WTC11 (cell line): ENCODE measurements at regions not wholly inside any gene's neighbourhood (a gene's known extent, or its start where the extent isn't known, plus 50 kb on each side); places are given as distances from the start of the nearest gene placed in this dataset.

ENCODE experiments used
- ATAC-seq: fragments of 200-7000 bp; cut with Tn5 transposase; 2 replicates; pipeline ENCODE4 v1.10.0; 2021; ENCODE audit warnings: mild to moderate bottlenecking, moderate library complexity
- CTCF ChIA-PET: fragments of 300-600 bp; sonication (Branson Sonifier 250); formaldehyde crosslinking; loops from one replicate; lab custom pipeline; 2021; ENCODE audit warnings: antibody characterized with exemption; lab: Charles Lee
- POLR2A ChIA-PET: fragments of 350-600 bp; sonication (Branson Sonifier 250); formaldehyde crosslinking; loops from one replicate; lab custom pipeline; 2021; ENCODE audit warnings: antibody characterized with exemption; lab: Charles Lee
- DNase-seq: peaks from one replicate; pipeline ENCODE4 v3.0.0; 2021; ENCODE audit warnings: low spot score
- H3K27ac Mint-ChIP-seq: 2 replicates; pipeline ENCODE4 v1.8.0; 2021; ENCODE audit warnings: mixed read lengths
- H3K27me3 Mint-ChIP-seq: 2 replicates; pipeline ENCODE4 v1.8.0; 2021; ENCODE audit warnings: low read depth, mild to moderate bottlenecking, moderate library complexity, mixed read lengths
- H3K36me3 Mint-ChIP-seq: 2 replicates; pipeline ENCODE4 v1.8.0; 2021; ENCODE audit warnings: mixed read lengths
- H3K4me1 Mint-ChIP-seq: 2 replicates; pipeline ENCODE4 v1.8.0; 2022; ENCODE audit warnings: mixed read lengths
- H3K4me3 Mint-ChIP-seq: 2 replicates; pipeline ENCODE4 v1.8.0; 2021; ENCODE audit warnings: mild to moderate bottlenecking, moderate library complexity, mixed read lengths
- H3K9me3 Mint-ChIP-seq: 2 replicates; pipeline ENCODE4 v1.8.0; 2021; ENCODE audit warnings: mixed read lengths
- AR ChIP-seq: fragments of 250-450 bp; sonication (Bioruptor Pico); IDR thresholded peaks from 2 replicates; pipeline ENCODE4 v1.9.0; 2021; ENCODE audit warnings: mild to moderate bottlenecking
- ATF1 ChIP-seq: sonication (generic); formaldehyde crosslinking; IDR thresholded peaks from 2 replicates; pipeline ENCODE4 v1.8.1; 2023; ENCODE audit warnings: mild to moderate bottlenecking, moderate library complexity, missing genetic modification reagents
- E2F4 ChIP-seq: sonication (generic); formaldehyde crosslinking; IDR thresholded peaks from 2 replicates; pipeline ENCODE4 v1.8.1; 2022; ENCODE audit warnings: low read depth, mild to moderate bottlenecking, moderate library complexity, missing genetic modification reagents, borderline replicate concordance
- EMX1 ChIP-seq: fragments of 250-450 bp; sonication (Bioruptor Pico); IDR thresholded peaks from 2 replicates; pipeline ENCODE4 v1.8.0; 2021; ENCODE audit warnings: mild to moderate bottlenecking
- ETV6 ChIP-seq: sonication (generic); formaldehyde crosslinking; IDR thresholded peaks from 2 replicates; pipeline ENCODE4 v1.8.1; 2022; ENCODE audit warnings: mild to moderate bottlenecking, missing genetic modification reagents
- FOXP1 ChIP-seq: sonication (generic); formaldehyde crosslinking; IDR thresholded peaks from 2 replicates; pipeline ENCODE4 v1.8.0; 2022; ENCODE audit warnings: missing genetic modification reagents, mild to moderate bottlenecking, moderate library complexity, borderline replicate concordance
- IRF1 ChIP-seq: sonication (generic); formaldehyde crosslinking; IDR thresholded peaks from 2 replicates; pipeline ENCODE4 v1.8.0; 2023; ENCODE audit warnings: missing genetic modification reagents
- IRF2 ChIP-seq: sonication (generic); formaldehyde crosslinking; IDR thresholded peaks from 2 replicates; pipeline ENCODE4 v1.8.0; 2022; ENCODE audit warnings: low read depth, missing genetic modification reagents, borderline replicate concordance
- MLX ChIP-seq: sonication (generic); formaldehyde crosslinking; IDR thresholded peaks from 2 replicates; pipeline ENCODE4 v1.8.1; 2023; ENCODE audit warnings: mild to moderate bottlenecking, missing genetic modification reagents, moderate library complexity
- PREB ChIP-seq: sonication (generic); formaldehyde crosslinking; IDR thresholded peaks from 2 replicates; pipeline ENCODE4 v1.8.1; 2022; ENCODE audit warnings: mild to moderate bottlenecking, missing genetic modification reagents, moderate library complexity, borderline replicate concordance
- SMAD4 ChIP-seq: sonication (generic); formaldehyde crosslinking; IDR thresholded peaks from 2 replicates; pipeline ENCODE4 v1.8.0; 2022; ENCODE audit warnings: mild to moderate bottlenecking, missing genetic modification reagents
- TCF7 ChIP-seq: sonication (generic); formaldehyde crosslinking; IDR thresholded peaks from 2 replicates; pipeline ENCODE4 v1.8.0; 2022; ENCODE audit warnings: mild to moderate bottlenecking, low read depth, missing genetic modification reagents, moderate library complexity
- TP53 ChIP-seq: sonication (generic); formaldehyde crosslinking; IDR thresholded peaks from 2 replicates; pipeline ENCODE4 v1.8.1; 2023; ENCODE audit warnings: mild to moderate bottlenecking, missing genetic modification reagents
- ZNF423 ChIP-seq: fragments of 250-450 bp; sonication (Bioruptor Pico); IDR thresholded peaks from 2 replicates; pipeline ENCODE4 v2.1.2; 2022; ENCODE audit warnings: mild to moderate bottlenecking, moderate library complexity
- ZNF512 ChIP-seq: sonication (generic); formaldehyde crosslinking; IDR thresholded peaks from 2 replicates; pipeline ENCODE4 v1.8.1; 2022; ENCODE audit warnings: missing genetic modification reagents, borderline replicate concordance
- ZNF671 ChIP-seq: fragments of 250-450 bp; sonication (Bioruptor Pico); IDR thresholded peaks from 2 replicates; pipeline ENCODE4 v1.8.0; 2021; ENCODE audit warnings: mild to moderate bottlenecking
- ZSCAN18 ChIP-seq: fragments of 250-450 bp; sonication (Bioruptor Pico); IDR thresholded peaks from 2 replicates; pipeline ENCODE4 v2.1.2; 2022; ENCODE audit warnings: mild to moderate bottlenecking, moderate library complexity

- TF ChIP-seq IRF1 (no peak), AR (CRISPR knock-in tag) (no peak), ETV6 (CRISPR knock-in tag) (no peak), TP53 (CRISPR knock-in tag) (no peak), ZNF423 (CRISPR knock-in tag) (no peak), IRF2 (CRISPR knock-in tag) (no peak), ATF1 (CRISPR knock-in tag) (no peak), ZSCAN18 (CRISPR knock-in tag) (no peak), TCF7 (CRISPR knock-in tag) (no peak)
Measured at GRCh38 chr19:32208060-32208459, 137.3 kb upstream of the ZNF507 start (continued).

GRCh38 chr19:32219392-32219791 is 126.0 kb upstream of the ZNF507 start:
- Mint-ChIP-seq H3K27ac (no peak overlapping the region), H3K36me3 (no peaks in the 10 kb centered on the region), H3K4me1 (peaks cover 3% of the 10 kb centered on the region; the same call in 1 of the 2 replicates), H3K9me3 (peaks cover 9% of the 10 kb centered on the region), H3K27me3 (peaks cover 20% of the 10 kb centered on the region), H3K4me3 (no peak overlapping the region)
- no peak for ATAC-seq
- DNase-seq = no peak
- ChIA-PET CTCF (no interaction called here), POLR2A (no interaction called here)
- TF ChIP-seq SMAD4 (CRISPR knock-in tag) (no peak), ZNF512 (CRISPR knock-in tag) (no peak), FOXP1 (CRISPR knock-in tag) (no peak), ZNF671 (no peak), E2F4 (CRISPR knock-in tag) (no peak), EMX1 (CRISPR knock-in tag) (no peak), MLX (CRISPR knock-in tag) (no peak), PREB (no peak)
